ENCODE measurements at regions not wholly inside any gene's neighbourhood (a gene's known extent, or its start where the extent isn't known, plus 50 kb on each side); places are given as distances from the start of the nearest gene placed in this dataset.

GRCh38 chr7:96836456-96836855 lies 126.8 kb upstream of the SEM1 start:
- dilution Hi-C loops (cut with HindIII; ENCODE audit: low sequenced_read_pairs, unreplicated experiment), result no loop called here
- H3K56ac ChIP-seq (ENCODE audit: extremely low read depth, insufficient read depth, low read length), result no peak overlapping the region
- no peak for ATAC-seq (ENCODE audit: low read depth)
- no peak overlapping the region for H2BK5ac ChIP-seq (ENCODE audit: low read depth, low read length, poor library complexity, severe bottlenecking)
- DNase-seq, result no peak
- no peaks in the 10 kb centered on the region for H3K27me3 ChIP-seq (ENCODE audit: control insufficient read depth, insufficient read depth, low read length)
- no peak overlapping the region for H2BK15ac ChIP-seq (ENCODE audit: low read depth, low read length)
- POLR2A ChIA-PET (ENCODE audit: unreplicated experiment), result no interaction called here
- H2AFZ ChIP-seq (replicated peaks; ENCODE audit: low read length, poor library complexity), result no peak overlapping the region
- no peak overlapping the region for H3K27ac ChIP-seq (ENCODE audit: insufficient read depth, low read length)
- in situ Hi-C loops (cut with MboI; ENCODE audit: low sequenced_read_pairs), result no loop called here
- intact Hi-C loops (cut with micrococcal nuclease), result no loop called here
- no peak overlapping the region for H3K18ac ChIP-seq (ENCODE audit: low read depth, low read length)
- H3K9me3 ChIP-seq (ENCODE audit: control insufficient read depth, insufficient read depth, low read length), result no peaks in the 10 kb centered on the region
- no peak for TF ChIP-seq MAZ (IDR thresholded peaks at IDR 0.05; ENCODE audit: borderline replicate concordance, low read depth, low read length)
- no peaks in the 10 kb centered on the region for H3K9me1 ChIP-seq (ENCODE audit: insufficient read depth, low read length)
- H2AK9ac ChIP-seq (replicated peaks; ENCODE audit: low read depth, low read length, poor library complexity), result no peak overlapping the region
- no peak overlapping the region for H3K14ac ChIP-seq (replicated peaks; ENCODE audit: low read depth, low read length)
- no peak overlapping the region for H4K8ac ChIP-seq (ENCODE audit: low read depth in 2 of 2, low read length in 2 of 2)
- H2BK20ac ChIP-seq (ENCODE audit: low read depth, low read length), result no peak overlapping the region
- no peaks in the 10 kb centered on the region for H3K4me1 ChIP-seq (ENCODE audit: control insufficient read depth, insufficient read depth, low read length)
- no peak overlapping the region for H3K4ac ChIP-seq (ENCODE audit: low read depth, low read length)
- WGBS, 2 experiments (ENCODE audit: extremely low coverage in 2 of 2, insufficient read length in 1 of 2), result no CpG with 5 or more reads among the region's 3 CpGs
- H3K4me3 ChIP-seq (ENCODE audit: insufficient read depth, low read depth, low read length), result no peak overlapping the region
- no TSS peak for BruUV-seq (replicated peaks)
- no peak overlapping the region for H4K5ac ChIP-seq (ENCODE audit: low read depth, low read length)
- H2BK120ac ChIP-seq (ENCODE audit: low read depth, low read length), result no peak overlapping the region
- H4K20me1 ChIP-seq (ENCODE audit: insufficient read depth, low read length), result no peaks in the 10 kb centered on the region
- H2AK5ac ChIP-seq (ENCODE audit: low read depth, low read length), result no peak overlapping the region
- H3K79me1 ChIP-seq (ENCODE audit: low read depth in 1 of 2, low read length in 2 of 2), result no peaks in the 10 kb centered on the region
- H3K9ac ChIP-seq (ENCODE audit: low read depth, low read length), result no peak overlapping the region
- H3K36me3 ChIP-seq (ENCODE audit: control insufficient read depth, insufficient read depth, low read length), result no peaks in the 10 kb centered on the region
- H3K23ac ChIP-seq (ENCODE audit: low read depth, low read length), result no peak overlapping the region
- CTCF ChIA-PET, result no interaction called here
- H4K91ac ChIP-seq (ENCODE audit: insufficient read depth, low read depth, low read length), result no peak overlapping the region
- no peak overlapping the region for H3K4me2 ChIP-seq (ENCODE audit: low read depth, low read length)
